CD14-positive monocyte (primary cell): ENCODE measurements at regions not wholly inside any gene's neighbourhood (a gene's known extent, or its start where the extent isn't known, plus 50 kb on each side); places are given as distances from the start of the nearest gene placed in this dataset.

Experiments used
- DNase-seq, 3 donors: peaks; one replicate each; pipeline ENCODE4 v3.0.0-alpha.2; 2011 to 2022
- H2AFZ ChIP-seq: 2 replicates; pipeline ENCODE4 v1.6.0; 2012; ENCODE audit warnings: mild to moderate bottlenecking, low read depth, low read length, inconsistent platforms; ENCODE audit not compliant: insufficient read depth, poor library complexity, severe bottlenecking
- H3K27ac ChIP-seq, 2 donors: 1 replicate in 1 of 2; 2 replicates in 1 of 2; pipeline ENCODE4 v1.5.1; 2012 to 2013; ENCODE audit warnings: low read length in 2 of 2, control low read depth in 1 of 2, inconsistent platforms in 1 of 2, low read depth in 1 of 2, mild to moderate bottlenecking in 1 of 2
- H3K27me3 ChIP-seq, 2 donors: one replicate each; pipeline versions ENCODE4 v1.6.0 to v1.6.1; 2011 to 2013; ENCODE audit warnings: low read length in 2 of 2; ENCODE audit not compliant: control insufficient read depth in 2 of 2, insufficient read depth in 2 of 2
- H3K36me3 ChIP-seq, 2 donors: replicated peaks in 1 of 2; 1 replicate in 1 of 2; 2 replicates in 1 of 2; pipeline versions ENCODE4 v1.5.1 to v1.6.1; 2012 to 2013; ENCODE audit warnings: low read length in 2 of 2, control low read depth in 1 of 2, inconsistent platforms in 1 of 2, mild to moderate bottlenecking in 1 of 2; ENCODE audit not compliant: insufficient read depth in 2 of 2, control insufficient read depth in 1 of 2
- H3K4me1 ChIP-seq, 2 donors: 1 replicate in 1 of 2; 2 replicates in 1 of 2; pipeline versions ENCODE4 v1.5.1 to v1.6.1; 2012 to 2013; ENCODE audit warnings: low read length in 2 of 2, control low read depth in 1 of 2, inconsistent platforms in 1 of 2, mild to moderate bottlenecking in 1 of 2, moderate library complexity in 1 of 2; ENCODE audit not compliant: insufficient read depth in 2 of 2, control insufficient read depth in 1 of 2
- H3K4me2 ChIP-seq: replicated peaks from 2 replicates; pipeline ENCODE3; 2012; ENCODE audit warnings: low read length, moderate library complexity, mild to moderate bottlenecking; ENCODE audit not compliant: poor library complexity, severe bottlenecking; ENCODE audit errors: extremely low read depth
- H3K4me3 ChIP-seq, 3 experiments: fragments of 200-600 bp in 1 of 3; sonication (generic) in 1 of 3; replicated peaks in 1 of 3; 1 replicate in 2 of 3; 2 replicates in 1 of 3; pipeline ENCODE4 v1.5.1; 2011 to 2013; ENCODE audit warnings: low read length in 3 of 3, mild to moderate bottlenecking in 3 of 3, control low read depth in 2 of 3, low read depth in 2 of 3, inconsistent platforms in 1 of 3, moderate library complexity in 1 of 3
- H3K79me2 ChIP-seq: 2 replicates; pipeline ENCODE4 v1.6.0; 2012; ENCODE audit warnings: mild to moderate bottlenecking, control low read depth, inconsistent platforms, low read length, moderate library complexity; ENCODE audit not compliant: insufficient read depth
- H3K9ac ChIP-seq: 2 replicates; pipeline ENCODE4 v1.6.0; 2017; ENCODE audit warnings: low read length, mild to moderate bottlenecking; ENCODE audit not compliant: insufficient read depth, poor library complexity, severe bottlenecking
- H3K9me3 ChIP-seq, 2 donors: replicated peaks in 1 of 2; 1 replicate in 1 of 2; 2 replicates in 1 of 2; pipeline versions ENCODE4 v1.5.1 to v1.6.1; 2012 to 2013; ENCODE audit warnings: low read length in 2 of 2, control low read depth in 1 of 2; ENCODE audit not compliant: control insufficient read depth in 1 of 2, insufficient read depth in 1 of 2
- H4K20me1 ChIP-seq: 2 replicates; pipeline ENCODE4 v1.6.0; 2012; ENCODE audit warnings: mild to moderate bottlenecking, low read length, control low read depth, moderate library complexity; ENCODE audit not compliant: insufficient read depth
- H3K27ac Mint-ChIP-seq, 7 donors: one replicate each; pipeline ENCODE4 v1.8.0; 2020; ENCODE audit warnings: mild to moderate bottlenecking in 7 of 7, mixed read lengths in 7 of 7, moderate library complexity in 6 of 7, inconsistent platforms in 2 of 7
- H3K27me3 Mint-ChIP-seq, 3 donors: one replicate each; pipeline ENCODE4 v1.8.0; 2021 to 2022; ENCODE audit warnings: low read depth in 3 of 3, mild to moderate bottlenecking in 3 of 3, mixed read lengths in 3 of 3, moderate library complexity in 3 of 3, inconsistent platforms in 1 of 3
- H3K36me3 Mint-ChIP-seq, 2 donors: one replicate each; pipeline ENCODE4 v1.8.0; 2020; ENCODE audit warnings: mixed read lengths in 2 of 2, inconsistent platforms in 1 of 2, mild to moderate bottlenecking in 1 of 2
- H3K4me1 Mint-ChIP-seq: one replicate; pipeline ENCODE4 v1.8.0; 2020; ENCODE audit warnings: mild to moderate bottlenecking, mixed read lengths
- H3K4me3 Mint-ChIP-seq, 2 donors: one replicate each; pipeline ENCODE4 v1.8.0; 2020; ENCODE audit warnings: mild to moderate bottlenecking in 2 of 2, mixed read lengths in 2 of 2, moderate library complexity in 1 of 2
- H3K9me3 Mint-ChIP-seq, 7 donors: one replicate each; pipeline ENCODE4 v1.8.0; 2020 to 2022; ENCODE audit warnings: mixed read lengths in 7 of 7, mild to moderate bottlenecking in 6 of 7, moderate library complexity in 6 of 7, inconsistent platforms in 2 of 7
- CTCF ChIP-seq: fragments of 200-600 bp; IDR thresholded peaks from one replicate; pipeline ENCODE4 v1.8.0; 2022; ENCODE audit warnings: antibody characterized with exemption, mild to moderate bottlenecking
- WGBS: methylation state at CpG from one replicate; pipeline ENCODE4 v1.1.5; 2013; ENCODE audit warnings: missing lambda C conversion rate; ENCODE audit not compliant: insufficient coverage; 5-methylcytosine and 5-hydroxymethylcytosine counted together
- intact Hi-C, 2 donors: fragments of 100-400 bp; cut with micrococcal nuclease; formaldehyde crosslinking; loops; one replicate each; pipeline versions ENCODE4 v1.15.0 to v1.15.1; 2023

GRCh38 chr1:238201992-238202391, 311.3 kb upstream of the ZP4 start:
- H3K4me1 ChIP-seq = no peaks in the 10 kb centered on the region
- no peaks in the 10 kb centered on the region for H3K9me3 ChIP-seq
- no peaks in the 10 kb centered on the region for H3K27me3 ChIP-seq
- no peak overlapping the region for H3K4me2 ChIP-seq
- H2AFZ ChIP-seq = no peak overlapping the region
- H3K4me1 Mint-ChIP-seq = no peaks in the 10 kb centered on the region
- no peaks in the 10 kb centered on the region for H3K27me3 Mint-ChIP-seq
- no peaks in the 10 kb centered on the region for H4K20me1 ChIP-seq
- no peaks in the 10 kb centered on the region for H3K79me2 ChIP-seq
- no peaks in the 10 kb centered on the region for H3K36me3 ChIP-seq
- H3K4me3 ChIP-seq = no peak overlapping the region
- no peak for TF ChIP-seq CTCF
- H3K27ac Mint-ChIP-seq = peak overlapping the region in 1 of 7 donors; percentile 25
- intact Hi-C loops = no loop called here
- no peak overlapping the region for H3K9ac ChIP-seq
- H3K9me3 Mint-ChIP-seq = peaks cover 0 to 4% (median 0%) of the 10 kb centered on the region in 7 donors
- no peaks in the 10 kb centered on the region for H3K36me3 Mint-ChIP-seq
- DNase-seq = no peak
- H3K4me3 Mint-ChIP-seq = no peak overlapping the region
- no peak overlapping the region for H3K27ac ChIP-seq
- WGBS = 83% methylated on average over 1 of the region's 2 CpGs

GRCh38 chr1:238199325-238199724, 308.6 kb upstream of the ZP4 start:
- Histone ChIP-seq H3K9ac (no peak overlapping the region), H4K20me1 (no peaks in the 10 kb centered on the region), H3K4me2 (no peak overlapping the region), H2AFZ (no peak overlapping the region), H3K36me3 (no peaks in the 10 kb centered on the region), H3K27ac (no peak overlapping the region), H3K4me3 (no peak overlapping the region), H3K79me2 (no peaks in the 10 kb centered on the region), H3K4me1 (no peaks in the 10 kb centered on the region), H3K9me3 (no peaks in the 10 kb centered on the region), H3K27me3 (no peaks in the 10 kb centered on the region)
- Mint-ChIP-seq H3K36me3 (no peaks in the 10 kb centered on the region), H3K27me3 (no peaks in the 10 kb centered on the region), H3K9me3 (peaks cover 0 to 2% (median 2%) of the 10 kb centered on the region in 7 donors), H3K4me3 (no peak overlapping the region), H3K4me1 (no peaks in the 10 kb centered on the region), H3K27ac (no peak overlapping the region)
- WGBS = no CpG with 5 or more reads among the region's 1 CpG
- intact Hi-C loops = no loop called here
- no peak for TF ChIP-seq CTCF
- DNase-seq = no peak
